ENCODE measurements at regions not wholly inside any gene's neighbourhood (a gene's known extent, or its start where the extent isn't known, plus 50 kb on each side); places are given as distances from the start of the nearest gene placed in this dataset.

- TF ChIP-seq CTCF (IDR thresholded peaks at IDR 0.05; ENCODE audit: extremely low read depth in 1 of 2, insufficient read depth in 1 of 2, low read depth in 1 of 2, low read length in 2 of 2), result no peak
- TF ChIP-seq JUN (IDR thresholded peaks at IDR 0.05; ENCODE audit: borderline replicate concordance, insufficient read depth, insufficient read length, low read depth), result no peak
- no peak for TF ChIP-seq EZH2 (IDR thresholded peaks at IDR 0.05; ENCODE audit: borderline replicate concordance, low read depth, low read length, severe bottlenecking)
Measured at GRCh38 chr5:164540174-164540573, 1034.8 kb downstream of the MAT2B start.

All from endothelial cell of umbilical vein (primary cell).